Colon (tissue), 2 donors: ENCODE measurements at regions not wholly inside any gene's neighbourhood (a gene's known extent, or its start where the extent isn't known, plus 50 kb on each side); places are given as distances from the start of the nearest gene placed in this dataset.

Experiments
- FAIRE-seq: peaks from 2 replicates; lab custom pipeline; 2012; peaks lifted over from hg19 to GRCh38; lab: Jason Lieb, UNC
- donor health status: control.
- donor health status: control.

- FAIRE-seq, result no peak
These were observed 333.9 kb upstream of the PIK3C3 start for GRCh38 chr18:41621177-41621576.

GRCh38 chr18:41618147-41618546 lies 336.9 kb upstream of the PIK3C3 start:
- no peak for FAIRE-seq

- no peak for FAIRE-seq
These were observed 337.4 kb upstream of the PIK3C3 start for GRCh38 chr18:41617647-41618046.

- no peak for FAIRE-seq
These were observed 341.9 kb upstream of the PIK3C3 start for GRCh38 chr18:41613003-41613609.

- FAIRE-seq, result no peak
These were observed 350.1 kb upstream of the PIK3C3 start for GRCh38 chr18:41604964-41605363.

GRCh38 chr18:41602034-41602433 lies 353.0 kb upstream of the PIK3C3 start:
- FAIRE-seq, result no peak

- FAIRE-seq, result no peak
These were observed 354.2 kb upstream of the PIK3C3 start for GRCh38 chr18:41600693-41601391.

- no peak for FAIRE-seq
These were observed 355.6 kb upstream of the PIK3C3 start for GRCh38 chr18:41599466-41599865.

- no peak for FAIRE-seq
These were observed 360.5 kb upstream of the PIK3C3 start for GRCh38 chr18:41594582-41594981.

- no peak for FAIRE-seq
These were observed 361.8 kb upstream of the PIK3C3 start for GRCh38 chr18:41593171-41593675.

- FAIRE-seq, result no peak
These were observed 367.1 kb upstream of the PIK3C3 start for GRCh38 chr18:41587976-41588375.

GRCh38 chr18:41585512-41585911 lies 369.5 kb upstream of the PIK3C3 start:
- no peak for FAIRE-seq

GRCh38 chr18:41579185-41579584 lies 375.8 kb upstream of the PIK3C3 start:
- no peak for FAIRE-seq

GRCh38 chr18:41577529-41577928 lies 377.5 kb upstream of the PIK3C3 start:
- no peak for FAIRE-seq

GRCh38 chr18:41576643-41577042 lies 378.4 kb upstream of the PIK3C3 start:
- no peak for FAIRE-seq

- FAIRE-seq, result no peak
These were observed 385.2 kb upstream of the PIK3C3 start for GRCh38 chr18:41569867-41570266.

GRCh38 chr18:41561961-41562360 lies 393.1 kb upstream of the PIK3C3 start:
- no peak for FAIRE-seq

GRCh38 chr18:41558715-41559114 lies 396.3 kb upstream of the PIK3C3 start:
- FAIRE-seq, result no peak

GRCh38 chr18:41553716-41554115 lies 401.3 kb upstream of the PIK3C3 start:
- no peak for FAIRE-seq

GRCh38 chr18:41548521-41549260 lies 406.3 kb upstream of the PIK3C3 start:
- FAIRE-seq, result no peak

GRCh38 chr18:41545091-41545888 lies 409.7 kb upstream of the PIK3C3 start:
- FAIRE-seq, result no peak

GRCh38 chr18:41543815-41544214 lies 411.2 kb upstream of the PIK3C3 start:
- no peak for FAIRE-seq
